Ascending aorta (tissue), 2 donors: ENCODE measurements at regions not wholly inside any gene's neighbourhood (a gene's known extent, or its start where the extent isn't known, plus 50 kb on each side); places are given as distances from the start of the nearest gene placed in this dataset.

Experiments
- DNase-seq, 2 donors: peaks; one replicate each; pipeline ENCODE4 v3.0.0-alpha.2; 2019; ENCODE audit warnings: low spot score in 2 of 2
- H3K27ac ChIP-seq, 2 donors: fragments of 200-600 bp; sonication (generic); one replicate each; pipeline ENCODE4 v1.5.1; 2016 to 2017; ENCODE audit warnings: mild to moderate bottlenecking in 1 of 2
- H3K27me3 ChIP-seq: fragments of 200-600 bp; sonication (generic); one replicate; pipeline ENCODE4 v1.5.1; 2017
- H3K36me3 ChIP-seq, 2 donors: fragments of 200-600 bp; sonication (generic); one replicate each; pipeline ENCODE4 v1.5.1; 2016
- H3K4me1 ChIP-seq, 2 donors: fragments of 200-600 bp; sonication (generic); one replicate each; pipeline ENCODE4 v1.5.1; 2016 to 2017; ENCODE audit warnings: mild to moderate bottlenecking in 1 of 2
- H3K4me3 ChIP-seq, 2 donors: fragments of 200-600 bp; sonication (generic); one replicate each; pipeline ENCODE4 v1.5.1; 2016 to 2017; ENCODE audit warnings: mild to moderate bottlenecking in 1 of 2
- H3K9me3 ChIP-seq, 2 donors: fragments of 200-600 bp; sonication (generic); one replicate each; pipeline ENCODE4 v1.5.1; 2016
- CTCF ChIP-seq, 3 experiments: fragments of 200-600 bp in 2 of 3; fragments of 450-650 bp in 1 of 3; sonication (generic) in 2 of 3; IDR thresholded peaks; one replicate each; pipeline ENCODE4 v1.5.1; 2016 to 2019; ENCODE audit warnings: antibody characterized with exemption in 3 of 3, mild to moderate bottlenecking in 1 of 3, moderate library complexity in 1 of 3
- intact Hi-C: fragments of 100-400 bp; cut with DNase I; formaldehyde crosslinking; loops from one replicate; pipeline ENCODE4 v1.15.1; 2023

- Histone ChIP-seq H3K36me3 (no peaks in the 10 kb centered on the region), H3K9me3 (no peaks in the 10 kb centered on the region), H3K4me3 (no peak overlapping the region), H3K27me3 (no peaks in the 10 kb centered on the region), H3K27ac (no peak overlapping the region), H3K4me1 (no peaks in the 10 kb centered on the region)
- no peak for DNase-seq
- TF ChIP-seq CTCF (IDR thresholded peaks at IDR 0.05), result no peak
- intact Hi-C loops, result no loop called here
These were observed 638.2 kb downstream of the IGSF11 start for GRCh38 chr3:118396491-118396890.

- intact Hi-C loops, result no loop called here
- no peak for TF ChIP-seq CTCF (IDR thresholded peaks at IDR 0.05)
- no peak for DNase-seq
- Histone ChIP-seq H3K4me3 (no peak overlapping the region), H3K27ac (no peak overlapping the region), H3K4me1 (no peaks in the 10 kb centered on the region), H3K9me3 (no peaks in the 10 kb centered on the region), H3K36me3 (no peaks in the 10 kb centered on the region), H3K27me3 (no peaks in the 10 kb centered on the region)
These were observed 634.6 kb downstream of the IGSF11 start for GRCh38 chr3:118400086-118400485.

GRCh38 chr3:118400886-118401285 lies 633.8 kb downstream of the IGSF11 start:
- intact Hi-C loops, result no loop called here
- Histone ChIP-seq H3K4me3 (no peak overlapping the region), H3K9me3 (no peaks in the 10 kb centered on the region), H3K27ac (no peak overlapping the region), H3K27me3 (no peaks in the 10 kb centered on the region), H3K4me1 (no peaks in the 10 kb centered on the region), H3K36me3 (no peaks in the 10 kb centered on the region)
- no peak for DNase-seq
- no peak for TF ChIP-seq CTCF (IDR thresholded peaks at IDR 0.05)

- no peak overlapping the region for H3K4me3 ChIP-seq
- no peak for DNase-seq
- no peaks in the 10 kb centered on the region for H3K27me3 ChIP-seq
- H3K9me3 ChIP-seq, result no peaks in the 10 kb centered on the region
- H3K27ac ChIP-seq, result no peak overlapping the region
- intact Hi-C loops, result no loop called here
- no peaks in the 10 kb centered on the region for H3K4me1 ChIP-seq
- TF ChIP-seq CTCF (IDR thresholded peaks at IDR 0.05), result no peak
- no peaks in the 10 kb centered on the region for H3K36me3 ChIP-seq
These were observed 632.8 kb downstream of the IGSF11 start for GRCh38 chr3:118401887-118402286.

GRCh38 chr3:118402971-118403370 lies 631.7 kb downstream of the IGSF11 start:
- Histone ChIP-seq H3K36me3 (no peaks in the 10 kb centered on the region), H3K9me3 (no peaks in the 10 kb centered on the region), H3K4me1 (no peaks in the 10 kb centered on the region), H3K27me3 (no peaks in the 10 kb centered on the region), H3K4me3 (no peak overlapping the region), H3K27ac (no peak overlapping the region)
- intact Hi-C loops, result no loop called here
- no peak for TF ChIP-seq CTCF (IDR thresholded peaks at IDR 0.05)
- DNase-seq, result no peak

- intact Hi-C loops, result no loop called here
- no peaks in the 10 kb centered on the region for H3K36me3 ChIP-seq
- no peaks in the 10 kb centered on the region for H3K9me3 ChIP-seq
- TF ChIP-seq CTCF (IDR thresholded peaks at IDR 0.05), result no peak
- no peak overlapping the region for H3K27ac ChIP-seq
- no peaks in the 10 kb centered on the region for H3K4me1 ChIP-seq
- H3K27me3 ChIP-seq, result no peaks in the 10 kb centered on the region
- no peak overlapping the region for H3K4me3 ChIP-seq
- no peak for DNase-seq
These were observed 628.1 kb downstream of the IGSF11 start for GRCh38 chr3:118406562-118406961.
